WTC11 (cell line): ENCODE measurements at regions not wholly inside any gene's neighbourhood (a gene's known extent, or its start where the extent isn't known, plus 50 kb on each side); places are given as distances from the start of the nearest gene placed in this dataset.

ENCODE experiments used
- CTCF ChIP-seq: fragments of 200-600 bp; IDR thresholded peaks from 2 replicates; pipeline ENCODE4 v1.8.0; 2022; ENCODE audit warnings: antibody characterized with exemption
- HMGXB4 ChIP-seq: sonication (generic); formaldehyde crosslinking; IDR thresholded peaks from 2 replicates; pipeline ENCODE4 v1.8.1; 2023; ENCODE audit warnings: mild to moderate bottlenecking, moderate library complexity, missing genetic modification reagents
- MAX ChIP-seq: sonication (generic); formaldehyde crosslinking; IDR thresholded peaks from 2 replicates; pipeline ENCODE4 v1.8.0; 2022; ENCODE audit warnings: mild to moderate bottlenecking, missing genetic modification reagents
- MLX ChIP-seq: sonication (generic); formaldehyde crosslinking; IDR thresholded peaks from 2 replicates; pipeline ENCODE4 v1.8.1; 2023; ENCODE audit warnings: mild to moderate bottlenecking, missing genetic modification reagents, moderate library complexity
- RELA ChIP-seq: sonication (generic); formaldehyde crosslinking; IDR thresholded peaks from 2 replicates; pipeline ENCODE4 v1.8.1; 2022; ENCODE audit warnings: missing genetic modification reagents, mild to moderate bottlenecking, borderline replicate concordance
- SP1 ChIP-seq: sonication (generic); formaldehyde crosslinking; conservative IDR thresholded peaks from 2 replicates; pipeline ENCODE4 v1.8.1; 2022; ENCODE audit warnings: missing genetic modification reagents
- USF1 ChIP-seq: sonication (generic); formaldehyde crosslinking; IDR thresholded peaks from 2 replicates; pipeline ENCODE4 v1.8.0; 2022; ENCODE audit warnings: mild to moderate bottlenecking, missing genetic modification reagents
- ZBTB21 ChIP-seq: sonication (generic); formaldehyde crosslinking; IDR thresholded peaks from 2 replicates; pipeline ENCODE4 v1.8.1; 2023; ENCODE audit warnings: mild to moderate bottlenecking, missing genetic modification reagents, borderline replicate concordance
- ZNF512 ChIP-seq: sonication (generic); formaldehyde crosslinking; IDR thresholded peaks from 2 replicates; pipeline ENCODE4 v1.8.1; 2022; ENCODE audit warnings: missing genetic modification reagents, borderline replicate concordance

- TF ChIP-seq HMGXB4 (CRISPR knock-in tag) = no peak
- no peak for TF ChIP-seq USF1 (CRISPR knock-in tag)
- no peak for TF ChIP-seq RELA (CRISPR knock-in tag)
- no peak for TF ChIP-seq CTCF
- no peak for TF ChIP-seq SP1
- TF ChIP-seq ZNF512 (CRISPR knock-in tag) = no peak
- TF ChIP-seq ZBTB21 (CRISPR knock-in tag) = no peak
- no peak for TF ChIP-seq MAX (CRISPR knock-in tag)
- no peak for TF ChIP-seq MLX (CRISPR knock-in tag)
Observed at GRCh38 chr14:36022765-36023410, 153.6 kb downstream of the PTCSC3 start.
